ENCODE measurements at regions not wholly inside any gene's neighbourhood (a gene's known extent, or its start where the extent isn't known, plus 50 kb on each side); places are given as distances from the start of the nearest gene placed in this dataset.

DNA sequence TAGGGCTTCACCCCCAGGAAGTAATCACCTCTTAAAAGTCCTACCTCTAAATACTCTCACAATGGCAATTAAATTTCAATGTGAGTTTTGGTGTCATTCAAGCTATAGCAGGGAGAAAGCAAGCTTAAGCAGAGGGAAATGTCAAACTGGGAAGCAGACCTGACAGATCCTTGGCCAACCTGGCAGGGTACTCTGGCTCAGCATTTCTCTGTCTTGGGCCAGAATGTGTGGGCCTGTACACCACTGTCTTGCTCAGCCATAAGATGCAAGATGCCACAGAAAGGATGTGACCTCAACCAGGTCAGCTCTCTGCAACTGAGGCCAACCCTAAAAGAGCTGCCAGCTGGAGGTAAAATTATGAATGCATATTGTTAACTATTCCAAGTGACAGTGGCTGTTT lies 130.6 kb upstream of the CMC1 start:
- intact Hi-C loops (cut with DNase I; ENCODE audit: low total_unique reads): no loop called here
- no peak overlapping the region for H3K27ac ChIP-seq

DNA sequence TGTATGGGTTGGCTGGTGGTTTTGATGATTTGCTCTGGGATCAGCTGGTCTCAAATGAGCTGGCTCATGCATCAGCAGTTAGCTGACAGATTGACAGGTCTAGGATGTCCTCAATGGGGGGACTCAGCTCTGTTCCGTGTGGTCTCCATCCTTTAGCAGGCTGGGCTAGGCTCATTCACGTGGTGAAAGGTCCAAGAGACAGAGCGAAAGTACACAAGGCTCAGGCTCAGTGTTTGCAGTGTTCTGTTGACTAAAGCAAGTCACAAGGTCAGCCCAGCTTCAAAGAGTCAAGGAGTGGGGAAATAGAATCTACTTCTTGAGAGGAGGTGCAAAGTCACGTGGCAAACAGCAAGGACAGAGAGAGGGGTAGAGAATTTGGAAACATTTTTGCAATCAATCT lies 126.5 kb upstream of the CMC1 start:
- ATAC-seq (no peak), DNase-seq (no peak)
- H3K4me3 ChIP-seq: no peak overlapping the region
- no peaks in the 10 kb centered on the region for H3K27me3 ChIP-seq
- in situ Hi-C loops (cut with MboI; ENCODE audit: low sequenced_read_pairs in 4 of 4): no loop called here
- H3K4me1 ChIP-seq: no peaks in the 10 kb centered on the region
- TF ChIP-seq POLR2A (IDR thresholded peaks at IDR 0.05): no peak
- TF ChIP-seq, protein P1, sequence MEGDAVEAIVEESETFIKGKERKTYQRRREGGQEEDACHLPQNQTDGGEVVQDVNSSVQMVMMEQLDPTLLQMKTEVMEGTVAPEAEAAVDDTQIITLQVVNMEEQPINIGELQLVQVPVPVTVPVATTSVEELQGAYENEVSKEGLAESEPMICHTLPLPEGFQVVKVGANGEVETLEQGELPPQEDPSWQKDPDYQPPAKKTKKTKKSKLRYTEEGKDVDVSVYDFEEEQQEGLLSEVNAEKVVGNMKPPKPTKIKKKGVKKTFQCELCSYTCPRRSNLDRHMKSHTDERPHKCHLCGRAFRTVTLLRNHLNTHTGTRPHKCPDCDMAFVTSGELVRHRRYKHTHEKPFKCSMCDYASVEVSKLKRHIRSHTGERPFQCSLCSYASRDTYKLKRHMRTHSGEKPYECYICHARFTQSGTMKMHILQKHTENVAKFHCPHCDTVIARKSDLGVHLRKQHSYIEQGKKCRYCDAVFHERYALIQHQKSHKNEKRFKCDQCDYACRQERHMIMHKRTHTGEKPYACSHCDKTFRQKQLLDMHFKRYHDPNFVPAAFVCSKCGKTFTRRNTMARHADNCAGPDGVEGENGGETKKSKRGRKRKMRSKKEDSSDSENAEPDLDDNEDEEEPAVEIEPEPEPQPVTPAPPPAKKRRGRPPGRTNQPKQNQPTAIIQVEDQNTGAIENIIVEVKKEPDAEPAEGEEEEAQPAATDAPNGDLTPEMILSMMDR (IDR thresholded peaks at IDR 0.05 in 4 of 5, conservative IDR thresholded peaks at IDR 0.05 in 1 of 5): no peak
- no peak overlapping the region for H3K27ac ChIP-seq
- no peaks in the 10 kb centered on the region for H3K9me3 ChIP-seq
- intact Hi-C loops (cut with DNase I; ENCODE audit: low total_unique reads): no loop called here
- H3K36me3 ChIP-seq: no peaks in the 10 kb centered on the region

More for the DNA sequence above, 130.6 kb upstream of the CMC1 start:
- H3K36me3 ChIP-seq: no peaks in the 10 kb centered on the region
- no peaks in the 10 kb centered on the region for H3K27me3 ChIP-seq
- H3K4me1 ChIP-seq: no peaks in the 10 kb centered on the region
- no peak for DNase-seq
- no peak for ATAC-seq
- no peaks in the 10 kb centered on the region for H3K9me3 ChIP-seq
- H3K4me3 ChIP-seq: no peak overlapping the region
- TF ChIP-seq, protein P1 (IDR thresholded peaks at IDR 0.05 in 4 of 5, conservative IDR thresholded peaks at IDR 0.05 in 1 of 5): no peak
- TF ChIP-seq POLR2A (IDR thresholded peaks at IDR 0.05): no peak
- in situ Hi-C loops (cut with MboI; ENCODE audit: low sequenced_read_pairs in 4 of 4): no loop called here

DNA sequence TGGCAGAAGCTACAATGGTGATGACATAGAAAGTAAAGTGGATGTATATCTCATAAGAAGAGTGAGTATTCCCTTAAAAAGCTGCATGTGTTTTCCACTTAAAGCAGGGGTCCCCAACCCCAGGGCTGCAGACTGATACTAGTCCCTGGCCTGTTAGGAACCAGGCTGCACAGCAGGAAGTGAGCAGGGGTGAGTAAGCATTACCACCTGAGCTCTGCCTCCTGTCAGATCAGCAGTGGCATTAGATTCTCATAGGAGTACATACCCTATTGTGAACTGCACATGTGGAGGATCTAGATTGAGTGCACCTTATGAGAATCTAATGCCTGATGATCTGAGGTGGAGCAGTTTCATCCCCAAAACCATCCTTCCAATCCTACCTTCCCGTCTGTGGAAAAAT lies 126.1 kb upstream of the CMC1 start:
- Histone ChIP-seq H3K27ac (no peak overlapping the region), H3K27me3 (no peaks in the 10 kb centered on the region), H3K9me3 (no peaks in the 10 kb centered on the region), H3K4me1 (no peaks in the 10 kb centered on the region), H3K36me3 (no peaks in the 10 kb centered on the region), H3K4me3 (no peak overlapping the region)
- DNase-seq (no peak), ATAC-seq (no peak)
- no peak for TF ChIP-seq POLR2A (IDR thresholded peaks at IDR 0.05)
- TF ChIP-seq, protein P1 (IDR thresholded peaks at IDR 0.05 in 4 of 5, conservative IDR thresholded peaks at IDR 0.05 in 1 of 5): no peak
- intact Hi-C loops (cut with DNase I; ENCODE audit: low total_unique reads): no loop called here
- in situ Hi-C loops (cut with MboI; ENCODE audit: low sequenced_read_pairs in 4 of 4): no loop called here

DNA sequence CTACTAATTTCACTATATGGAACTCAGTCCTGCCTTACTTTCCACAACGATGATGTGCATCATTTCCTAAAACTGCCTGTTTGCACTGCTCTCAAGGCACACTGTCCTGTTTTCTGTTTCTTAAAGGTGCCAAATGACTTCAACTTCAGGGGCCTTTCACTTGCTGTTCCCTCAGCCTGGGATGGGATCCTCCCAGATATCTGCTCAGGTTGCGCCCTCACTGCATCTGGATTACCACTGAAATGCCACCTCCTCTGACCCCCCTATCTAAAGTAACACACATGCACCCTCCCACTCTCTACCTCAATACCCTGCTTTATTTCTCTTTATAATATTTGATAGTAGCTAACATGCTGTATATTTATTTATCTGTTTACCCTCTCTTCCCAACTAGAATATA lies 123.8 kb upstream of the CMC1 start:
- intact Hi-C loops (cut with DNase I; ENCODE audit: low total_unique reads) (no loop called here), in situ Hi-C loops (cut with MboI; ENCODE audit: low sequenced_read_pairs in 4 of 4) (no loop called here)
- H3K4me3 ChIP-seq: no peak overlapping the region
- ATAC-seq (no peak), DNase-seq (no peak)
- H3K27ac ChIP-seq: no peak overlapping the region
- no peaks in the 10 kb centered on the region for H3K9me3 ChIP-seq
- no peaks in the 10 kb centered on the region for H3K36me3 ChIP-seq
- H3K27me3 ChIP-seq: no peaks in the 10 kb centered on the region
- no peak for TF ChIP-seq POLR2A (IDR thresholded peaks at IDR 0.05)
- TF ChIP-seq, protein P1 (IDR thresholded peaks at IDR 0.05 in 4 of 5, conservative IDR thresholded peaks at IDR 0.05 in 1 of 5): no peak
- H3K4me1 ChIP-seq: no peaks in the 10 kb centered on the region

DNA sequence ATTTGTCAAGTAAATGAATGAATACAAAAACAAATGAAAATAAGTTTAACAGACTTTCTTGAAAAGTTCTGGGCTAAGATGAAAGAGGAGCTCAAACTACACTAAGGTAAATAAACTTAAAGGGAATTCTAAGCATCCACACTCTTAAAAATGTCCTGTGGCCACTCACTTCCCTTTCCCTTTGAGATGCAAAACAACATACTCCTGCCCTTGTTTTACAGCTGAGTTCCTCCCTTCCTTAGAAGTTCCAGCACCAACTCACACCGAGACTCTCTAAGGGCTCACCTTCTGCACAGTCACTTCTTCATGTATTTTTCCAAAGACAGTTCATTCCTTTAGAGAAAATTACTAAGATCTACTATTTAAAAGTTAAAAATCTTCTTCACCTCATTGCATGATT lies 123.3 kb upstream of the CMC1 start:
- no peaks in the 10 kb centered on the region for H3K36me3 ChIP-seq
- in situ Hi-C loops (cut with MboI; ENCODE audit: low sequenced_read_pairs in 4 of 4) (no loop called here), intact Hi-C loops (cut with DNase I; ENCODE audit: low total_unique reads) (no loop called here)
- DNase-seq (no peak), ATAC-seq (no peak)
- H3K4me3 ChIP-seq: no peak overlapping the region
- no peaks in the 10 kb centered on the region for H3K27me3 ChIP-seq
- no peaks in the 10 kb centered on the region for H3K4me1 ChIP-seq
- H3K9me3 ChIP-seq: no peaks in the 10 kb centered on the region
- no peak overlapping the region for H3K27ac ChIP-seq
- no peak for TF ChIP-seq POLR2A (IDR thresholded peaks at IDR 0.05)
- TF ChIP-seq, protein P1 (IDR thresholded peaks at IDR 0.05 in 4 of 5, conservative IDR thresholded peaks at IDR 0.05 in 1 of 5): no peak

All from gastrocnemius medialis (tissue), 4 donors.